ENCODE measurements at regions not wholly inside any gene's neighbourhood (a gene's known extent, or its start where the extent isn't known, plus 50 kb on each side); places are given as distances from the start of the nearest gene placed in this dataset.

DNA sequence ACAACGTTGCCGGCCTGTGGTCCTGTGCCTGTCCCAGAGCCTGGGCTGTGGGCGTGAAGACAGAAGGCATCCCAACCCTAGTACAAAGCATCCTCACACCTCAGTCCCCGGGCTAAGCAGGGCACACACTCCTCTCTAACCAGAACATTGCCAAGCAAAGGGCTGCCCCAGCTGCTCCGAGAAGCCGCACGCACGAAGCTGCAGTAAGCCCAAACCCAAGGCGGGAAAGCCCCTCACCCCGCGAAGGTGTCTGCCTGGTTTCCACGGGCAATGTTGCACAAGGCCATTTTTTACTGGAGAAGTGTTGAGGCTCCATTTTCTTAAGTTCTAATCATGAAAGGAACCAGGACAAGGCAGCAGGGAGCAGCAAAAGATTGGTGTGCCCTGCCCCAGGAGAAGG lies 519.0 kb downstream of the NPHP4 start:
- Histone ChIP-seq H3K27ac (ENCODE audit: low read length in 2 of 2) (no peak overlapping the region), H3K27me3 (replicated peaks in 1 of 4; ENCODE audit: control extremely low read depth in 1 of 4, control insufficient read depth in 3 of 4, insufficient read depth in 4 of 4, low read length in 3 of 4) (no peaks in the 10 kb centered on the region), H2AFZ (ENCODE audit: insufficient read depth, low read depth, low read length, poor library complexity, severe bottlenecking) (no peak overlapping the region), H3K4me3 (ENCODE audit: control extremely low read depth in 1 of 5, extremely low read depth in 1 of 5, insufficient read depth in 1 of 5, low read depth in 2 of 5, low read length in 4 of 5) (no peak overlapping the region), H3K9ac (ENCODE audit: low read length) (no peak overlapping the region), H3K9me3 (ENCODE audit: control extremely low read depth in 1 of 3, control insufficient read depth in 2 of 3, insufficient read depth in 1 of 3, low read length in 2 of 3) (peaks cover 0 to 10% (median 0%) of the 10 kb centered on the region in 3 donors), H3K4me2 (replicated peaks; ENCODE audit: low read depth, low read length, poor library complexity, severe bottlenecking) (no peak overlapping the region), H3K4me1 (ENCODE audit: control insufficient read depth in 2 of 2, insufficient read depth in 2 of 2, low read length in 2 of 2) (no peaks in the 10 kb centered on the region), H3K79me2 (ENCODE audit: control insufficient read depth, insufficient read depth, low read length) (no peaks in the 10 kb centered on the region), H4K20me1 (ENCODE audit: control insufficient read depth, insufficient read depth, low read length, poor library complexity, severe bottlenecking) (no peaks in the 10 kb centered on the region), H3K36me3 (replicated peaks in 1 of 2; ENCODE audit: control extremely low read depth in 1 of 2, control insufficient read depth in 1 of 2, extremely low read depth in 1 of 2, insufficient read depth in 2 of 2, low read length in 1 of 2) (no peaks in the 10 kb centered on the region)
- no peak overlapping the region for H3K4me3 Mint-ChIP-seq
- no peaks in the 10 kb centered on the region for H3K9me3 Mint-ChIP-seq (ENCODE audit: insufficient read depth)
- WGBS (ENCODE audit: insufficient coverage), result 88% methylated on average over 12 of the region's 12 CpGs
- no peak for DNase-seq
- H3K27ac Mint-ChIP-seq, result no peak overlapping the region
- peaks cover 2% of the 10 kb centered on the region for H3K27me3 Mint-ChIP-seq
- intact Hi-C loops (cut with micrococcal nuclease), result no loop called here
- TF ChIP-seq EZH2 (IDR thresholded peaks at IDR 0.05; ENCODE audit: borderline replicate concordance, insufficient read depth, low read depth, low read length, poor library complexity, severe bottlenecking) (no peak), CTCF (IDR thresholded peaks at IDR 0.05) (no peak)
- no peak for ATAC-seq (ENCODE audit: low read depth)
- H3K4me1 Mint-ChIP-seq, result no peaks in the 10 kb centered on the region
- POLR2A ChIA-PET, result no interaction called here
- CTCF ChIA-PET, result no interaction called here

GRCh38 chr1:5466487-5466886 lies 525.7 kb downstream of the NPHP4 start:
- no peaks in the 10 kb centered on the region for H4K20me1 ChIP-seq (ENCODE audit: control insufficient read depth, insufficient read depth, low read length, poor library complexity, severe bottlenecking)
- no peaks in the 10 kb centered on the region for H3K27me3 ChIP-seq (replicated peaks in 1 of 4; ENCODE audit: control extremely low read depth in 1 of 4, control insufficient read depth in 3 of 4, insufficient read depth in 4 of 4, low read length in 3 of 4)
- ATAC-seq (ENCODE audit: low read depth) (no peak), DNase-seq (no peak)
- Mint-ChIP-seq H3K4me1 (no peaks in the 10 kb centered on the region), H3K9me3 (ENCODE audit: insufficient read depth) (no peaks in the 10 kb centered on the region), H3K27me3 (no peaks in the 10 kb centered on the region), H3K4me3 (no peak overlapping the region), H3K27ac (no peak overlapping the region)
- no peak overlapping the region for H3K4me2 ChIP-seq (replicated peaks; ENCODE audit: low read depth, low read length, poor library complexity, severe bottlenecking)
- CTCF ChIA-PET, result no interaction called here
- POLR2A ChIA-PET, result no interaction called here
- peaks cover 0 to 22% (median 0%) of the 10 kb centered on the region in 3 donors for H3K9me3 ChIP-seq (ENCODE audit: control extremely low read depth in 1 of 3, control insufficient read depth in 2 of 3, insufficient read depth in 1 of 3, low read length in 2 of 3)
- no peak overlapping the region for H3K27ac ChIP-seq (ENCODE audit: low read length in 2 of 2)
- H3K79me2 ChIP-seq (ENCODE audit: control insufficient read depth, insufficient read depth, low read length), result no peaks in the 10 kb centered on the region
- TF ChIP-seq CTCF (IDR thresholded peaks at IDR 0.05), result no peak
- no peak for TF ChIP-seq EZH2 (IDR thresholded peaks at IDR 0.05; ENCODE audit: borderline replicate concordance, insufficient read depth, low read depth, low read length, poor library complexity, severe bottlenecking)
- no peaks in the 10 kb centered on the region for H3K4me1 ChIP-seq (ENCODE audit: control insufficient read depth in 2 of 2, insufficient read depth in 2 of 2, low read length in 2 of 2)
- 4% methylated on average over 3 of the region's 3 CpGs for WGBS (ENCODE audit: insufficient coverage)
- no peak overlapping the region for H3K4me3 ChIP-seq (ENCODE audit: control extremely low read depth in 1 of 5, extremely low read depth in 1 of 5, insufficient read depth in 1 of 5, low read depth in 2 of 5, low read length in 4 of 5)
- no peak overlapping the region for H2AFZ ChIP-seq (ENCODE audit: insufficient read depth, low read depth, low read length, poor library complexity, severe bottlenecking)
- no peaks in the 10 kb centered on the region for H3K36me3 ChIP-seq (replicated peaks in 1 of 2; ENCODE audit: control extremely low read depth in 1 of 2, control insufficient read depth in 1 of 2, extremely low read depth in 1 of 2, insufficient read depth in 2 of 2, low read length in 1 of 2)
- intact Hi-C loops (cut with micrococcal nuclease), result no loop called here
- H3K9ac ChIP-seq (ENCODE audit: low read length), result no peak overlapping the region
